NT2/D1 (cell line): ENCODE measurements at regions not wholly inside any gene's neighbourhood (a gene's known extent, or its start where the extent isn't known, plus 50 kb on each side); places are given as distances from the start of the nearest gene placed in this dataset.

Source experiments
- YY1 ChIP-seq: IDR thresholded peaks from 2 replicates; pipeline ENCODE4 v1.6.1; 2011; ENCODE audit not compliant: insufficient read length, insufficient read depth
- ZNF274 ChIP-seq: IDR thresholded peaks from 2 replicates; pipeline ENCODE4 v1.6.1; 2011; ENCODE audit warnings: mild to moderate bottlenecking, low read depth, low read length

DNA sequence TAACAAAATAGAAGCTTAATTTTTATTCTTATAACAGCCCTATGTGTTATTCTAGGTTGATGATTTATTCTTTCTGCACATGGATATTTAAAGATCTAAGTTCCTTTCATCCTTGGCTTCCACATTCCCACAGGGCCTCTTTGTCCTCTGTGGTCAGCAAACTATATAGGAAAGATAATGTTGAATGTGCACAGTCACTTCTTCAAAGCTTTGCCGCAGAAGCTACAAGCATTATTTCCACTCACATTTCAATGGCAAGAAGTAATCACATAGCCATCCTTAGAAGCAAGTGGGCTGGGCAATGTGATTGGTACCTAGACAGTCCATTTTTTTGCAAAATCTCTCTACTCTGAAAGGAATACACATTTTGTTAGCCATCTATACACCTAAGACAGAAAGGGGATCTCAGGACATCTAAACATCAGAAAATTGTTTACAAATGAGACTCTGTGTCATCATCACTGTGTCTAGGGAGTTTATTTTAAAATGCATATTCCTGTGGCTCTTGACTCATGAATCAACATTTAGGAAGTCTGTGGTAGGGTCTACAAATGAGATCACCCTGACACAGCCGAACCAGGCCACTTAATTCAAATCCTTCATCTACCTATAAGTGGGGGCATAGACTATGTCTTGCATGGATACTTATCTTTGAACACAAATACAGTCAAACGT, 1060.5 kb downstream of the XPNPEP1 start:
- no peak for TF ChIP-seq ZNF274
- no peak for TF ChIP-seq YY1
